GM13977 (cell line): ENCODE measurements at regions not wholly inside any gene's neighbourhood (a gene's known extent, or its start where the extent isn't known, plus 50 kb on each side); places are given as distances from the start of the nearest gene placed in this dataset.
A peak's percentile ranks its signal among the peaks of the same experiment; 100 is the strongest.

Experiments used
- DNase-seq: peaks from one replicate; pipeline ENCODE4 v3.0.0; 2012; ENCODE audit warnings: low spot score
- CTCF ChIP-seq: IDR thresholded peaks from 2 replicates; pipeline ENCODE4 v1.5.1; 2012; ENCODE audit warnings: mild to moderate bottlenecking, control low read depth; ENCODE audit not compliant: insufficient read depth; ENCODE audit errors: extremely low read depth, missing control alignments
- in situ Hi-C: fragments of 300-500 bp; cut with MboI; formaldehyde crosslinking; loops from one replicate; pipeline ENCODE4 v1.12.0; 2022; ENCODE audit warnings: low sequenced_read_pairs, low pct_unique_long_range_greater_than_20kb, mixed read lengths, inconsistent platforms; ENCODE audit not compliant: unreplicated experiment

- in situ Hi-C loops, result loop anchor here (10.0 to 25.0 kb wide), 2 partner anchors 103 to 256 kb away; no protein-coding TSS in a partner anchor
- no peak for DNase-seq
- no peak for TF ChIP-seq CTCF
These were observed 59.0 kb downstream of the FASLG start for GRCh38 chr1:172717722-172718465.

GRCh38 chr1:172719066-172719627 is 60.2 kb downstream of the FASLG start:
- in situ Hi-C loops, result loop anchor here (10.0 to 25.0 kb wide), 2 partner anchors 104 to 257 kb away; no protein-coding TSS in a partner anchor
- no peak for TF ChIP-seq CTCF
- no peak for DNase-seq

- TF ChIP-seq CTCF, result peak; percentile 80
- peak; percentile 55 for DNase-seq
- in situ Hi-C loops, result loop anchor here (10.0 to 25.0 kb wide), 2 partner anchors 105 to 257 kb away; no protein-coding TSS in a partner anchor
These were observed 60.8 kb downstream of the FASLG start for GRCh38 chr1:172719694-172720138.

GRCh38 chr1:172720339-172720738 is 61.4 kb downstream of the FASLG start:
- no peak for DNase-seq
- TF ChIP-seq CTCF, result no peak
- in situ Hi-C loops, result loop anchor here (25.0 kb wide), 1 partner anchor 258 kb away; no protein-coding TSS in a partner anchor

GRCh38 chr1:172723251-172723650 is 64.3 kb downstream of the FASLG start:
- in situ Hi-C loops, result loop anchor here (25.0 kb wide), 1 partner anchor 261 kb away; no protein-coding TSS in a partner anchor
- DNase-seq, result no peak
- no peak for TF ChIP-seq CTCF

- no peak for DNase-seq
- TF ChIP-seq CTCF, result no peak
- in situ Hi-C loops, result loop anchor here (25.0 kb wide), 1 partner anchor 262 kb away; no protein-coding TSS in a partner anchor
These were observed 65.3 kb downstream of the FASLG start for GRCh38 chr1:172724232-172724631.
